CD4-positive, alpha-beta T cell (primary cell): ENCODE measurements at regions not wholly inside any gene's neighbourhood (a gene's known extent, or its start where the extent isn't known, plus 50 kb on each side); places are given as distances from the start of the nearest gene placed in this dataset.

ENCODE experiments used
- ATAC-seq: fragments of 200-7000 bp; cut with Tn5 transposase; one replicate; pipeline ENCODE4 v1.10.0; 2022; ENCODE audit warnings: mild to moderate bottlenecking; ENCODE audit not compliant: poor library complexity
- CTCF ChIA-PET: fragments of 350-600 bp; sonication (Branson Sonifier 250); formaldehyde crosslinking; loops from one replicate; lab custom pipeline; 2021; ENCODE audit warnings: antibody characterized with exemption, inconsistent platforms; lab: Charles Lee
- POLR2A ChIA-PET: fragments of 350-600 bp; sonication (Branson Sonifier 250); formaldehyde crosslinking; loops from one replicate; lab custom pipeline; 2021; ENCODE audit warnings: antibody characterized with exemption, inconsistent platforms; lab: Charles Lee
- DNase-seq, 14 experiments: peaks; one replicate each; pipeline ENCODE4 v3.0.0-alpha.2; 2013 to 2020; ENCODE audit warnings: mixed read lengths in 2 of 14
- H3K27ac ChIP-seq, 2 donors: one replicate each; pipeline versions ENCODE4 v1.5.1 to v1.7.0; 2013; ENCODE audit warnings: low read length in 2 of 2, low read depth in 1 of 2, mild to moderate bottlenecking in 1 of 2
- H3K27me3 ChIP-seq, 2 experiments: 1 replicate in 1 of 2; 2 replicates in 1 of 2; pipeline versions ENCODE4 v1.6.1 to v1.7.0; 2013; ENCODE audit warnings: low read length in 2 of 2, control low read depth in 1 of 2, mild to moderate bottlenecking in 1 of 2, moderate library complexity in 1 of 2; ENCODE audit not compliant: insufficient read depth in 2 of 2, control insufficient read depth in 1 of 2
- H3K36me3 ChIP-seq: one replicate; pipeline ENCODE4 v1.6.1; 2013; ENCODE audit warnings: low read length, control low read depth; ENCODE audit not compliant: insufficient read depth
- H3K4me1 ChIP-seq: one replicate; pipeline ENCODE4 v1.6.1; 2013; ENCODE audit warnings: low read length, control low read depth; ENCODE audit not compliant: insufficient read depth
- H3K4me3 ChIP-seq: one replicate; pipeline ENCODE4 v1.5.1; 2013; ENCODE audit warnings: mild to moderate bottlenecking, low read length, moderate library complexity
- H3K9me3 ChIP-seq, 2 experiments: 1 replicate in 1 of 2; 2 replicates in 1 of 2; pipeline versions ENCODE4 v1.6.1 to v1.7.0; 2013; ENCODE audit warnings: low read length in 2 of 2, mild to moderate bottlenecking in 2 of 2, control low read depth in 1 of 2, moderate library complexity in 1 of 2; ENCODE audit not compliant: control insufficient read depth in 1 of 2, insufficient read depth in 1 of 2
- H3K27ac Mint-ChIP-seq: one replicate; pipeline ENCODE4 v1.8.0; 2020; ENCODE audit warnings: mixed read lengths
- H3K27me3 Mint-ChIP-seq: one replicate; pipeline ENCODE4 v1.8.0; 2021; ENCODE audit warnings: mixed read lengths
- H3K36me3 Mint-ChIP-seq: one replicate; pipeline ENCODE4 v1.8.0; 2021; ENCODE audit warnings: low read depth, mixed read lengths
- H3K4me1 Mint-ChIP-seq: one replicate; pipeline ENCODE4 v1.8.0; 2021; ENCODE audit warnings: low read depth, mixed read lengths
- H3K4me3 Mint-ChIP-seq: one replicate; pipeline ENCODE4 v1.8.0; 2020; ENCODE audit warnings: mild to moderate bottlenecking, mixed read lengths
- H3K9me3 Mint-ChIP-seq: one replicate; pipeline ENCODE4 v1.8.0; 2020; ENCODE audit warnings: mixed read lengths
- CTCF ChIP-seq: fragments of 200-600 bp; IDR thresholded peaks from one replicate; pipeline ENCODE4 v1.8.0; 2022; ENCODE audit warnings: antibody characterized with exemption, mild to moderate bottlenecking
- intact Hi-C, 2 experiments: fragments of 100-400 bp; cut with DNase I in 1 of 2; cut with micrococcal nuclease in 1 of 2; formaldehyde crosslinking; loops; one replicate each; pipeline versions ENCODE4 v1.15.1 to v1.9.0; 2023 to 2025; cut with DNase I, micrococcal nuclease

- no peak for TF ChIP-seq CTCF
- intact Hi-C loops = no loop called here
- DNase-seq (no peak), ATAC-seq (no peak)
- POLR2A ChIA-PET = no interaction called here
- Mint-ChIP-seq H3K4me3 (no peak overlapping the region), H3K27me3 (no peaks in the 10 kb centered on the region), H3K27ac (no peak overlapping the region), H3K4me1 (no peaks in the 10 kb centered on the region), H3K36me3 (no peaks in the 10 kb centered on the region), H3K9me3 (peaks cover 11% of the 10 kb centered on the region)
- H3K4me1 ChIP-seq = no peaks in the 10 kb centered on the region
- H3K27me3 ChIP-seq = no peaks in the 10 kb centered on the region
- no peaks in the 10 kb centered on the region for H3K9me3 ChIP-seq
- CTCF ChIA-PET = no interaction called here
- H3K4me3 ChIP-seq = no peak overlapping the region
- no peaks in the 10 kb centered on the region for H3K36me3 ChIP-seq
- no peak overlapping the region for H3K27ac ChIP-seq
Observed at GRCh38 chr9:29778281-29778849, 2205.1 kb upstream of the C9orf72 start.

- H3K36me3 Mint-ChIP-seq = no peaks in the 10 kb centered on the region
- no peak for TF ChIP-seq CTCF
- intact Hi-C loops = no loop called here
- H3K9me3 Mint-ChIP-seq = no peaks in the 10 kb centered on the region
- DNase-seq (no peak), ATAC-seq (no peak)
- no peaks in the 10 kb centered on the region for H3K27me3 ChIP-seq
- no peaks in the 10 kb centered on the region for H3K4me1 ChIP-seq
- CTCF ChIA-PET = no interaction called here
- H3K27ac ChIP-seq = no peak overlapping the region
- no peaks in the 10 kb centered on the region for H3K27me3 Mint-ChIP-seq
- no peaks in the 10 kb centered on the region for H3K4me1 Mint-ChIP-seq
- no peaks in the 10 kb centered on the region for H3K36me3 ChIP-seq
- H3K9me3 ChIP-seq = no peaks in the 10 kb centered on the region
- H3K4me3 Mint-ChIP-seq = no peak overlapping the region
- POLR2A ChIA-PET = no interaction called here
- H3K4me3 ChIP-seq = no peak overlapping the region
- no peak overlapping the region for H3K27ac Mint-ChIP-seq
Observed at GRCh38 chr9:29793970-29794369, 2220.7 kb upstream of the C9orf72 start.

GRCh38 chr9:29796291-29796952 lies 2223.1 kb upstream of the C9orf72 start:
- CTCF ChIA-PET = no interaction called here
- H3K9me3 Mint-ChIP-seq = no peaks in the 10 kb centered on the region
- no peak for DNase-seq
- POLR2A ChIA-PET = no interaction called here
- H3K36me3 ChIP-seq = no peaks in the 10 kb centered on the region
- H3K9me3 ChIP-seq = no peaks in the 10 kb centered on the region
- H3K27me3 Mint-ChIP-seq = no peaks in the 10 kb centered on the region
- H3K4me3 ChIP-seq = no peak overlapping the region
- no peak for TF ChIP-seq CTCF
- H3K4me1 ChIP-seq = no peaks in the 10 kb centered on the region
- H3K27ac Mint-ChIP-seq = no peak overlapping the region
- no peak overlapping the region for H3K27ac ChIP-seq
- ATAC-seq = no peak
- intact Hi-C loops = no loop called here
- H3K36me3 Mint-ChIP-seq = no peaks in the 10 kb centered on the region
- H3K27me3 ChIP-seq = no peaks in the 10 kb centered on the region
- no peaks in the 10 kb centered on the region for H3K4me1 Mint-ChIP-seq
- no peak overlapping the region for H3K4me3 Mint-ChIP-seq
